KMS-11 (cell line): ENCODE measurements at regions not wholly inside any gene's neighbourhood (a gene's known extent, or its start where the extent isn't known, plus 50 kb on each side); places are given as distances from the start of the nearest gene placed in this dataset.

Source experiments
- H2AFZ ChIP-seq: fragments of 200-600 bp; sonication (generic); 2 replicates; pipeline ENCODE4 v1.6.1; 2016; ENCODE audit warnings: antibody characterized with exemption, mixed run types, low read depth
- H3K27ac ChIP-seq: fragments of 200-600 bp; sonication (generic); 2 replicates; pipeline ENCODE4 v1.6.1; 2016; ENCODE audit warnings: mild to moderate bottlenecking, mixed run types
- H3K27me3 ChIP-seq: fragments of 200-600 bp; sonication (generic); 2 replicates; pipeline ENCODE4 v1.6.1; 2017; ENCODE audit warnings: mild to moderate bottlenecking, low read depth, mixed run types, moderate library complexity; ENCODE audit not compliant: insufficient read depth
- H3K36me3 ChIP-seq: fragments of 200-600 bp; sonication (generic); 2 replicates; pipeline ENCODE4 v1.6.1; 2017; ENCODE audit warnings: mild to moderate bottlenecking, mixed run types; ENCODE audit not compliant: insufficient read depth
- H3K4me1 ChIP-seq: fragments of 200-600 bp; sonication (generic); 2 replicates; pipeline ENCODE4 v1.6.1; 2016; ENCODE audit warnings: mild to moderate bottlenecking, low read depth, mixed run types; ENCODE audit not compliant: poor library complexity, severe bottlenecking
- H3K4me2 ChIP-seq: fragments of 200-600 bp; sonication (generic); 2 replicates; pipeline ENCODE4 v1.7.0; 2016; ENCODE audit warnings: mild to moderate bottlenecking, mixed run types
- H3K4me3 ChIP-seq: fragments of 200-600 bp; sonication (generic); IDR thresholded peaks from 2 replicates; pipeline ENCODE4 v1.6.1; 2017; ENCODE audit warnings: low read depth, low read length, mixed read lengths; ENCODE audit not compliant: insufficient read depth
- H3K79me2 ChIP-seq: fragments of 200-600 bp; sonication (generic); 2 replicates; pipeline ENCODE4 v1.6.1; 2016; ENCODE audit warnings: low read depth, mixed run types; ENCODE audit not compliant: insufficient read depth
- H3K9ac ChIP-seq: fragments of 200-600 bp; sonication (generic); 2 replicates; pipeline ENCODE4 v1.6.1; 2016; ENCODE audit warnings: mild to moderate bottlenecking, mixed run types
- H4K20me1 ChIP-seq: fragments of 200-600 bp; sonication (generic); 2 replicates; pipeline ENCODE4 v1.6.1; 2016; ENCODE audit warnings: mild to moderate bottlenecking, mixed run types; ENCODE audit not compliant: insufficient read depth
- CTCF ChIP-seq: fragments of 200-600 bp; sonication (generic); conservative IDR thresholded peaks from 2 replicates; pipeline ENCODE4 v1.6.1; 2017; ENCODE audit warnings: low read depth, mild to moderate bottlenecking, antibody characterized with exemption, low read length, moderate library complexity, mixed read lengths

GRCh38 chr5:105817914-105818313 is 1852.8 kb downstream of the EFNA5 start:
- H3K79me2 ChIP-seq, result no peaks in the 10 kb centered on the region
- H4K20me1 ChIP-seq, result no peaks in the 10 kb centered on the region
- no peaks in the 10 kb centered on the region for H3K27me3 ChIP-seq
- no peaks in the 10 kb centered on the region for H3K4me1 ChIP-seq
- H3K27ac ChIP-seq, result no peak overlapping the region
- H3K9ac ChIP-seq, result no peak overlapping the region
- no peak overlapping the region for H3K4me2 ChIP-seq
- no peak overlapping the region for H2AFZ ChIP-seq
- TF ChIP-seq CTCF, result no peak
- no peak overlapping the region for H3K4me3 ChIP-seq
- H3K36me3 ChIP-seq, result no peaks in the 10 kb centered on the region

GRCh38 chr5:105817416-105817815 is 1853.3 kb downstream of the EFNA5 start:
- Histone ChIP-seq H3K4me2 (no peak overlapping the region), H2AFZ (no peak overlapping the region), H3K27ac (no peak overlapping the region)

GRCh38 chr5:105816961-105817360 is 1853.8 kb downstream of the EFNA5 start:
- H4K20me1 ChIP-seq, result no peaks in the 10 kb centered on the region
- no peak for TF ChIP-seq CTCF
- H3K36me3 ChIP-seq, result no peaks in the 10 kb centered on the region
- no peaks in the 10 kb centered on the region for H3K4me1 ChIP-seq
- H3K9ac ChIP-seq, result no peak overlapping the region
- H3K79me2 ChIP-seq, result no peaks in the 10 kb centered on the region
- no peaks in the 10 kb centered on the region for H3K27me3 ChIP-seq
- H3K4me2 ChIP-seq, result no peak overlapping the region
- H3K4me3 ChIP-seq, result no peak overlapping the region
- no peak overlapping the region for H2AFZ ChIP-seq
- H3K27ac ChIP-seq, result no peak overlapping the region

More at GRCh38 chr5:105817416-105817815, 1853.3 kb downstream of the EFNA5 start:
- Histone ChIP-seq H3K9ac (no peak overlapping the region), H4K20me1 (no peaks in the 10 kb centered on the region), H3K4me1 (no peaks in the 10 kb centered on the region), H3K79me2 (no peaks in the 10 kb centered on the region), H3K27me3 (no peaks in the 10 kb centered on the region), H3K4me3 (no peak overlapping the region), H3K36me3 (no peaks in the 10 kb centered on the region)
- no peak for TF ChIP-seq CTCF

GRCh38 chr5:105812304-105812703 is 1858.4 kb downstream of the EFNA5 start:
- Histone ChIP-seq H3K27me3 (no peaks in the 10 kb centered on the region), H3K4me3 (no peak overlapping the region), H3K27ac (no peak overlapping the region), H3K79me2 (no peaks in the 10 kb centered on the region), H3K4me1 (no peaks in the 10 kb centered on the region), H4K20me1 (no peaks in the 10 kb centered on the region), H3K9ac (no peak overlapping the region), H3K36me3 (no peaks in the 10 kb centered on the region), H2AFZ (no peak overlapping the region), H3K4me2 (no peak overlapping the region)
- TF ChIP-seq CTCF, result no peak
